ENCODE measurements at regions not wholly inside any gene's neighbourhood (a gene's known extent, or its start where the extent isn't known, plus 50 kb on each side); places are given as distances from the start of the nearest gene placed in this dataset.

DNA sequence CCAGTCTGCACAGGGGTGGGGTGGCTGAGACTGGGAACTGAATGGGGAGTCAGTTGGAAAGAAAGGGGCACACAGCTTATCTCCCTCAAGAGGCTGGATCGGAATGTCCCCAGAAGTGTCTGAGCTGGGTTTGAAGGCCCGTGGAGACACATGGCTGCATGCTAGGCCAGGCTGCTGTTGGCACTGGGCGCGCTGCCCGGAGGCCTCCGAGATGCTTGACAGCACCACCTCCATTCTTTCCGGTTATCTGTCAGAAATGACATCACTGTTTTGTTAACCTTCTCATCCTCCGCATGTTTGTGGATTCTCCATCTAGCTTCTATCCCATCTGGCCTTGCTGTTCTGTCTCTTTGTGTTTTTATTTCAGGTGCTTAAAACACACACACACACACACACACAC is 85.5 kb downstream of the APIP start:
- H3K4me1 ChIP-seq (ENCODE audit: control insufficient read depth in 1 of 2, insufficient read depth in 2 of 2, low read length in 2 of 2), result peaks cover 7 to 32% of the 10 kb centered on the region in 2 experiments; a peak in 3 of 4 replicates
- no peaks in the 10 kb centered on the region for H3K9me3 ChIP-seq (ENCODE audit: control insufficient read depth in 1 of 2, insufficient read depth in 1 of 2, low read depth in 1 of 2, low read length in 2 of 2)
- no peaks in the 10 kb centered on the region for H3K79me2 ChIP-seq (ENCODE audit: insufficient read depth, low read length)
- ChIA-PET RAD21 (ENCODE audit: low non-redundant PET in 1 of 2, low total read pairs in 2 of 2, uncharacterized antibody in 2 of 2, unreplicated experiment in 2 of 2) (no interaction called here), CTCF (interaction anchor here (0.9 kb wide), 1 partner anchor 10 kb away, joined by 4 read pairs; no protein-coding TSS in a partner anchor), POLR2A (no interaction called here)
- no peak overlapping the region for H3K27ac ChIP-seq (ENCODE audit: low read depth, low read length)
- DNase-seq (ENCODE audit: low read depth, low spot score) (no peak), ATAC-seq (no peak)
- TF ChIP-seq, protein P1, sequence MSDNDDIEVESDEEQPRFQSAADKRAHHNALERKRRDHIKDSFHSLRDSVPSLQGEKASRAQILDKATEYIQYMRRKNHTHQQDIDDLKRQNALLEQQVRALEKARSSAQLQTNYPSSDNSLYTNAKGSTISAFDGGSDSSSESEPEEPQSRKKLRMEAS (IDR thresholded peaks at IDR 0.05), result no peak
- TF ChIP-seq YY1 (IDR thresholded peaks at IDR 0.05; ENCODE audit: extremely low read depth, insufficient replicate concordance, low read depth, low read length) (no peak), RAD21 (IDR thresholded peaks at IDR 0.05; ENCODE audit: low read depth) (no peak), ZBTB33 (IDR thresholded peaks at IDR 0.05; ENCODE audit: extremely low read depth, insufficient replicate concordance, low read length) (no peak), EZH2 (IDR thresholded peaks at IDR 0.05) (no peak), SP1 (IDR thresholded peaks at IDR 0.05; ENCODE audit: low read depth) (no peak), ATF3 (IDR thresholded peaks at IDR 0.05) (no peak), SIN3A (IDR thresholded peaks at IDR 0.05; ENCODE audit: low read depth) (no peak), CBX3 (IDR thresholded peaks at IDR 0.05; ENCODE audit: low read depth) (no peak), POLR2AphosphoS5 (IDR thresholded peaks at IDR 0.05; ENCODE audit: low read depth, low read length) (no peak), EGR1 (IDR thresholded peaks at IDR 0.05; ENCODE audit: low read depth) (no peak), TCF7L2 (IDR thresholded peaks at IDR 0.05; ENCODE audit: borderline replicate concordance, extremely low read depth, insufficient read depth, insufficient read length) (no peak), ZFX (IDR thresholded peaks at IDR 0.05) (no peak), JUND (IDR thresholded peaks at IDR 0.05) (no peak), ZNF274 (IDR thresholded peaks at IDR 0.05; ENCODE audit: low read depth, low read length) (no peak), CEBPB (IDR thresholded peaks at IDR 0.05; ENCODE audit: low read depth) (no peak), ELF1 (IDR thresholded peaks at IDR 0.05; ENCODE audit: borderline replicate concordance, low read depth) (no peak), POLR2A (IDR thresholded peaks at IDR 0.05; ENCODE audit: borderline replicate concordance, extremely low read depth, insufficient read depth, insufficient read length) (no peak)
- TF ChIP-seq, protein P2, sequence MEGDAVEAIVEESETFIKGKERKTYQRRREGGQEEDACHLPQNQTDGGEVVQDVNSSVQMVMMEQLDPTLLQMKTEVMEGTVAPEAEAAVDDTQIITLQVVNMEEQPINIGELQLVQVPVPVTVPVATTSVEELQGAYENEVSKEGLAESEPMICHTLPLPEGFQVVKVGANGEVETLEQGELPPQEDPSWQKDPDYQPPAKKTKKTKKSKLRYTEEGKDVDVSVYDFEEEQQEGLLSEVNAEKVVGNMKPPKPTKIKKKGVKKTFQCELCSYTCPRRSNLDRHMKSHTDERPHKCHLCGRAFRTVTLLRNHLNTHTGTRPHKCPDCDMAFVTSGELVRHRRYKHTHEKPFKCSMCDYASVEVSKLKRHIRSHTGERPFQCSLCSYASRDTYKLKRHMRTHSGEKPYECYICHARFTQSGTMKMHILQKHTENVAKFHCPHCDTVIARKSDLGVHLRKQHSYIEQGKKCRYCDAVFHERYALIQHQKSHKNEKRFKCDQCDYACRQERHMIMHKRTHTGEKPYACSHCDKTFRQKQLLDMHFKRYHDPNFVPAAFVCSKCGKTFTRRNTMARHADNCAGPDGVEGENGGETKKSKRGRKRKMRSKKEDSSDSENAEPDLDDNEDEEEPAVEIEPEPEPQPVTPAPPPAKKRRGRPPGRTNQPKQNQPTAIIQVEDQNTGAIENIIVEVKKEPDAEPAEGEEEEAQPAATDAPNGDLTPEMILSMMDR (IDR thresholded peaks at IDR 0.05 in 2 of 3, conservative IDR thresholded peaks at IDR 0.05 in 1 of 3; ENCODE audit: borderline replicate concordance in 1 of 3, insufficient read depth in 1 of 3, low read depth in 2 of 3, low read length in 2 of 3), result no peak
- H3K9me2 ChIP-seq (ENCODE audit: insufficient read depth), result no peaks in the 10 kb centered on the region
- H3K27me3 ChIP-seq (ENCODE audit: insufficient read depth, low read length), result no peaks in the 10 kb centered on the region
- intact Hi-C loops (cut with micrococcal nuclease), result no loop called here
- no TSS peak for BruUV-seq (replicated peaks)
- H3K4me2 ChIP-seq (ENCODE audit: low read length), result 0 out of 2 replicates have a peak overlapping the region, but pooled peaks have one; percentile 34
- no peak overlapping the region for H3K4me3 ChIP-seq (replicated peaks in 1 of 2; ENCODE audit: low read depth in 1 of 2, low read length in 2 of 2)
- H3K36me3 ChIP-seq (ENCODE audit: control insufficient read depth in 1 of 2, insufficient read depth in 2 of 2, low read length in 2 of 2), result no peaks in the 10 kb centered on the region
- no peak overlapping the region for H2AFZ ChIP-seq (ENCODE audit: low read depth, low read length, poor library complexity, severe bottlenecking)
- H3K9ac ChIP-seq (ENCODE audit: low read length), result no peak overlapping the region
- no peaks in the 10 kb centered on the region for H4K20me1 ChIP-seq (ENCODE audit: insufficient read depth)
